Dermis blood vessel endothelial cell (primary cell): ENCODE measurements at regions not wholly inside any gene's neighbourhood (a gene's known extent, or its start where the extent isn't known, plus 50 kb on each side); places are given as distances from the start of the nearest gene placed in this dataset.

Experiments used
- DNase-seq: peaks from one replicate; pipeline ENCODE4 v3.0.0; 2010

DNA sequence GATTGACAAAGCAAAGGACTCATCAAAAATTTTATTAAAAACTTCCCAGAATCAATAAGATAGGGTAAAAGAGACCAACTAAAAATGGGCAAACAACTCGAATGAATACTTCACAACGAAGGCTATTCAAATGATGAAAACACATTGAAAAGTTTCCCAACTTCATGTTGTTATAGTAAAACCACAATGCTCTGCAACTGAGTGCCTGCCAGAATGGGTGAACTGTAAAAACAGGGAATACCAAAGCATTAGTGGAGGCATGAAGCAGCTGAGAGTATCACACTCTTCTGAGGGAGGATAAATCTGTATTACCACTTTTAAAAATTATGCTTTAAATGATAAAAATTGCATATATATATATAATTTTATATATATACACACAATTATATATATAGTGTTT lies 1214.7 kb downstream of the SORCS3 start:
- DNase-seq, result no peak

DNA sequence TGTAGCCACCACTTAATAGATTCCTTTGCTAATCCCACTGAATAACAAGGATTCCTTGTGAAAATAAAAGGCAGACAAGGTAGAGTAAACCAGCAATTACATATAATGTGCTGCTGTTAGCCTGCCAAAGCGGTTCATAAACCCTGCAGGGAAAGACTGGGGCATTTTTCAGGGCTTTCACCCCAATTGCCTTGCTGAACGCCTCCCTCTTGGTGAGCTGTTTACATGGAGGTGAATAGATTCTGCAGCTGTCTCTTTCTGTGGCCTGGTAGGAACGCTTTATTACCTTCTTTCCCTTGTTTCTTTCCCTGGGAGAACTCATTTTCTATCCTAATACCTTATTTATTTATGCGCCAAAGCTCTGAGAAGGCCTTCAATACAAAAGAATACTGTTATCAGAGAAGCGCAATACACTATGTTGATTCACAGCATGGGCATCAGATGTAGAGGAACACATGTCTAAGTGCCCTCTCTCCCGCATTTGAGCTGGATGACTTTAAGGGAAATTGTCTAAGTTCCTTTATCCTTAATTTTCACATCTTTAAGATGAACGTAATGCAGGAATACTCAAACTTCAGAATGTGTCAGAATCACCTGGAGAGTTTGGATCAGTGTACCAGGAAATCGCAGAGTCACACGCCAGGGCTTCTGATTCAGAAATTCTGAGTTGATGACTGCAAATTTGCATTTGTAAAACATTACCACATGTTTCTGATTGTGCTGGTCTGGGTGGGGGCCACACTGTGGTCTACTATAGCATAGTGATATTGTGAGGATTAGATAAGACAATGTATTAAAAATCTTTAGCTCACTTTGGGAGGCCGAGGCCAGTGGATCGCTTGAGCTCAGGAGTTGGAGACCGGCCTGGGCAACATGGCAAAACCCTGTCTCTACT lies 1203.8 kb downstream of the SORCS3 start:
- no peak for DNase-seq

DNA sequence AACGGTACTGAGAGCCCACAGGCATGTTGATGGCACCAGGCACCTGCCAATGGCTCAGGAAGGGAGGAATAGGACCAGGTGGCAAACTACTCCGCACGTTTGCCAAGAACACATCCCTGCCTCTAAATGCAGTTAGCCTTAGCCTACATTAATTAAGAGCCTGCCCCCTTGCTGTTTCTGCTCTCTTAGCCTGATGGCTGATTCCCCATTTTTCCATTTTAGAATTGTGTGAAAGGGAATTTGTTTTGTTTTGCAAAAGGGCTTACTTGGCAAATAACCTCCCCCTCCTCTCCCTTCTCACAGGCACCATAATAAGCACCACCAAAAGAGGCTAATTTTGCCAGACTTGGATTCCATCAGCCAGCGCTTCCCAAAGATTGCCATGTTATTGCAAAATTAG lies 1203.2 kb downstream of the SORCS3 start:
- DNase-seq, result no peak

DNA sequence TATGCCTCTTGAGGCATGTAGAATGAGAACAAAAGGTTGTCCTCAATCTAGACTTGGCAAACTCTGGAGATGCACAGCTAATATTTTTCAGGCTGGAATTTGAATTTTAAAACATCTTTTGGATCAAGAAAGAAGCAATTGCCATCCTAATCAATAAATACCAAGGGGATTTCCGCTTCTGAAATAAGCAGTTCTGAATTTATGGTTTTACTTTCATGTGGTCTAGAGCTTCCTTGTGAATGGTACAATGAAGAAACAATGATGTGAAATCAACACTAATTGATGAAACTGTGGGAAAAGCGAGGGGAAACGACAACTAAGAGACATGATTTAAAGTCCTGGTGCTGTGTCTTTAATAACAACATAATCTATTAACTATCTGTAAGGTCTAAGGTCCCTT lies 1202.7 kb downstream of the SORCS3 start:
- DNase-seq, result no peak

DNA sequence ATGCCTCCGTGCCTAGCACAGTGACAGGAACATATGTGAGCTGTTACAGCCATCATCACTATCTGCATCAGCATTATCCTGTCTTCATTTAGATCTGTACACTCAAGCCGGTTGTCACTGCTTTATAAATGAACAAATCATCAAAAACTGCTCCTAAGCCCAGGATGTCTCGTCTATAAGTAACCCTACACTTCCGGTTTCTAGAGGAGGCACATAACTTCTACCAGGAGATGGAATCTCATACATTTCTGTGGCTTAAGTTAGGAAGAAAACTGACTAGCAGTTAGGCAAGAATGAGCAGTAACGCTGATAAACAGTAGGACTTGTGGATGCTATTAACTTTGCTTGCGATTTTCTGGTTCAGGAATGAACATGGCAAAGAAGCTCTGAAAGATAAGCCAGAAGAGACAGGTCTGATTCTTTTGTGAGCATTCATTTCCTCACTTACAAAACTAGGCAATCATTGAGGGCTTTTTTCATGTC lies 1199.2 kb downstream of the SORCS3 start:
- no peak for DNase-seq

DNA sequence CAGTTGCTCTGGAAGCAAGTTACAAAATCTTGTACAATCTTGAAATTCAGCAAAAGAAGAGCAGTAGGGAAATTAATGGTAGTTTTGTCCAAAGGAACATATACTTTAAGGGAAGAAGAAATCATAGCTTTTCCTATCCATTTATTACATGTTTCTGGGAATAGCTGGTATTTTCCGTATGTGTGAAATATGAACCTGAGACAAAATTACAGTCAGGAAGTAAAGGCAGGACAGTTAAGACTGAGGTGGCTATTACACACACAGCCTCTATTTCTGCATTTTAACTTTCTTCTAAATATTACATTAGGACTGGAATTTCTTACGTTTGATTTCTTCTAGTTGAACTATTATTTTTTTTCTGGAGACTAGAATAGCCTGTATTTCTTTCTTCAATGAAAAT lies 1197.3 kb downstream of the SORCS3 start:
- DNase-seq, result no peak

DNA sequence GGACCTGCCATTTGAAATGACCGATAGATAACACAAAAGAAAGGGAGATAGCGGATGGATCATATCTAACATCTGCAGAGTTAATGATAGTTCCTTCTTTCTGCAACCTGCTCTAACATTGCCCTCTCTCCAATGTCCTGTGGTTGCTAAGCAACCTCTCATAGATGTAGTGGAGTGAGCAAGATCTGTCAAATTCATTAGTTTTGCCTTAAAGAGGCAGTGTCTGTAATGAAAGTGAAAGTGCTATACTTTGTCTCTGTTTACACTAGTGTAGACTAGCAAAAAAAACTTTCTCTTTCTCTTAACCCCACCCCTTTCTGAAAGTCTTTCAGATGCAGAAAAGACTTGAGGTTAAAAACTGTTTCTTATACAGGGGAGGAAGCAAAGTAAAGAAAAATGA lies 1196.9 kb downstream of the SORCS3 start:
- no peak for DNase-seq

DNA sequence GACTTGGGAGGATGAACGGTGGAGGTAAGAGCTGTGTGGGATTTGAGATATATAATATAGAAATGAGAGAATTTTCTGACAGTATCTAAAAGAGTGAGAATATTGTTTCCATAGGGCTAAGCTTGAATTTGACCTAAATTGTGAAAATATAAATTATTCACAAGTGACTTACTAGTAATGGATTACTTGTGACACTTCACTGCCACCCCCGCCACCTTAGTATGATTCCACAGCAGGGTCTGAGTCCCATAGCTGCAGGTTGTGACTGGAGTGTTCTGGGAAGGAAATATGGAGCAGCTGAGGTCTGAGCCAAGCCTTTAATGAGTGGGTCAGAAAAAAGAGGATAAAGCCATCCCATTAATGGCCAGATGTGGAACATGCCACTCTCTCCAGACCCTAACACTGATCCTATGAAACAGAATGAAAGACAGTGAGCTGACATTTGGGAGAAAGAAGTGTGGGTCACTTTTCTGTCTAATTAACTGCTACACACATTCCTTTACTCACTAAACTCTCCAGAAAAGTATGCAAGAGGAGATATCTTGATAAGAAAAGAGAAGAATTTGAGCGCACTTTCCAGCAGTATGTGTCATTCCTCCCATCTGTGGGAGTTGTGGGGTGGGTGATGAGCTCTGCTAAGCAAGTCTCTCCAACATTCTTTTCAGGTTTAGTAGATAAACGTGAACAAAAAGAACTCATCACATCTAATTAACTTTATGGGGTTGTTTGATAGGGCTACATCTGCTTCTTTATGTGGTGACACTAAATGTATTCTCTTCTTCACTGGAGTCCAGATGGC lies 1193.4 kb downstream of the SORCS3 start:
- no peak for DNase-seq

DNA sequence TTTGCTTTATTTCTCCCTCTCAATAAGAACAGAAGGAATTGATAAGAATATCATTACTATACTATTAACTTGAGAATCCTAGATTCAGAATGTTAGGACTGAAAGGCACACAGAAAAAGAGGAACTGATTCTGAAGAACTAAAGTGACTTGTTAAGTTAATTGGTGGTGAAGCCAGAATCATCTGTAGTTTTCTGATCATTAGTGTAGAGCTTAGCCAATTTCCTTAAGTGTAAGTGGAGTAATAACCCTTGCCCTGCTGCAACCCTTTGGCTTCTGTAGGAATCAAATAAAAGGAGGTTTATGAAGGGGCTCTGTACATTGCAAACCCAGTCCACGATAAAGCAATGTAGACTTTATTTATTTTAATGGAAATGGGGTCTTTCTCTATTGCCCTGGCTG lies 1186.0 kb downstream of the SORCS3 start:
- DNase-seq, result no peak

DNA sequence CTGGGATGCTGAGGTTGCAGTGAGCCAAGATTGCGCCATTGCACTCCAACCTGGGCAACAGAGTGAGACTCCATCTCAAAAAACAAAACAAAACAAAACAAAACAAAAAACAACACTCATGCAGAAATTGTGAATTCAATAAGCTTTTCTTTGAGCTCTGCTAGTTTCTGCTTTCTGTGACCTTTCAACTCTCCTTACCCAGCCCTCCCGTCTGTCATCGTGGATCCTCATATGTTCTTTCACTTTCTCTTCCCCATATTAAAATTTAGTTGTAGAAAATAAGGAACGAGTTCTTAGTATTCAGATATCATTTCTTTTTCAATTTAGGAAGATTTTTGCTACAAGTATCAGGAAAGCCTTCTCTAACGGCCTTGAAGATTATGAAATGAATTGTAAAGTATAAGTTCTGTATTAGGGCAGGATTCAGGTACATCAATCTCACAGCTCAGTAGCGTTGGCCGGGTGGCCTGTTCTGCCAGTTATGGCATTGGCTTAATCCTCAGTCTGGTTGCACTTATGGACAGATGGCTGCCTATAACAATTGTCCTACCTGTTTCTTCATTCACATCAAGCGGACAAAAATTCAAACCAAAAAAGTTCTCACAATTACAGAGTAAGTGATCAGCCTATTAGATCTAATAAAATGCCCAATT lies 1167.0 kb downstream of the SORCS3 start:
- DNase-seq, result no peak

DNA sequence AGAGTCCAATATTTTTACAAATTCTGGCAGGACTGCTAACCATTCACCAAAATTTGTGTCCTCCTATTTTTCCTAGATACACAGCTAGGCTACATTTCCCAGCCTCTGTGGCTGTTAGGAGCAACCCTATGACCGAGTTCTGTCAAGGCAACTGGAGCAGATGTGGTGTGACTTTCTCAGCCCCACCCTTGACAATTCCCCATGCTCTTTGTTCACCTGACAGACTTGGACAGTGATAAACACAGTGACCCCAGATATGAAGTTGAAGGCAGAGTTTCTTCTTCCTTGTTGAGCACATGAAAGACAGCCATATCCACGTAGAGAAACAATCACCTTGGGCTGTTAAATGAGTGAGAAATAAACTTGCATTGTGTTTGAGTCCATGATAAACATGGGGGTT lies 1162.1 kb downstream of the SORCS3 start:
- no peak for DNase-seq

DNA sequence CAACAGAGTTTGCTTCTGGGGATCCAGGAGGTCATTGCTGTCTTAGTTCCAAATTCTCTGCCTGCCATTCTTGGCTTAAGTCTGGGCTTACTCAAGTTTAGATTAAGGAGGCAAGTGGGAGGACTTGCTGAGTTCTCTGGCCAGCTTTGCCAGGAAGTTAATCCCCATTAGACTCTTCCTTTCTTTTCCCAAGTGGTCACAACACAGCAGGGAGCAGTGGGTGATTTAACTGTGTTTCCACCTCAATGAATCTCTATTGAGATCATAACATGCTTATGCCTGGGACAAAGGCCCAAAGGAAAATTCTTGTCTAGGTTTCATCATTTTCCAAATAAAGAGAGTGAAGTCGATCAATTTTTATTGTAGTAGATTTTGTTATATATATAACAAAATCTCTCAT lies 1159.6 kb downstream of the SORCS3 start:
- no peak for DNase-seq

DNA sequence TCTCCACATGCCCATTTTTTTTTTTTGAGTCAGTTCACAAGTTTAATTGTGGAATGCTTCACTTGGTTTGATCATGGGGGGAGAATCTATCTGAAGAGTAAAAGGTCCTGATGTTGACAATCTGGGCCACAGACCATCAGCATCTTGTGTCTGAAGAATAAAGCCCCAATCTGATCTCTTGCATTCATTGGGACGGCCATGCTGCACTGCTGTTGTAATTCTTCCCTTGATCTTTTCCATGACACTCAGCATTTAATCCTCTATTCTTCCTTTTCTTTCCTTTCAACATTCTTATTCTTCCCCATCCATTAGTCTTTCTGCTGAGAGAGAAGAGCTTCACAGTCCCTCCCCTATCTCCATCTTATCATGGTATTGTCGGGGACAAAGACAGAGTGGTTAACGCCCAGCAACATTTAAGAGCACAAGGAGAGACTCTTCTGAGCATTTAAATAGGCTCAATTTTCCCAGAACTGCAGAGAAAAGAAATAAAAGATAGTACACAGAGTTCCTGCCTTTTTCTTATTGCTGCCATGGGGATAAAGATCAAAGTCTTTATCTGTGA lies 1157.3 kb downstream of the SORCS3 start:
- no peak for DNase-seq

DNA sequence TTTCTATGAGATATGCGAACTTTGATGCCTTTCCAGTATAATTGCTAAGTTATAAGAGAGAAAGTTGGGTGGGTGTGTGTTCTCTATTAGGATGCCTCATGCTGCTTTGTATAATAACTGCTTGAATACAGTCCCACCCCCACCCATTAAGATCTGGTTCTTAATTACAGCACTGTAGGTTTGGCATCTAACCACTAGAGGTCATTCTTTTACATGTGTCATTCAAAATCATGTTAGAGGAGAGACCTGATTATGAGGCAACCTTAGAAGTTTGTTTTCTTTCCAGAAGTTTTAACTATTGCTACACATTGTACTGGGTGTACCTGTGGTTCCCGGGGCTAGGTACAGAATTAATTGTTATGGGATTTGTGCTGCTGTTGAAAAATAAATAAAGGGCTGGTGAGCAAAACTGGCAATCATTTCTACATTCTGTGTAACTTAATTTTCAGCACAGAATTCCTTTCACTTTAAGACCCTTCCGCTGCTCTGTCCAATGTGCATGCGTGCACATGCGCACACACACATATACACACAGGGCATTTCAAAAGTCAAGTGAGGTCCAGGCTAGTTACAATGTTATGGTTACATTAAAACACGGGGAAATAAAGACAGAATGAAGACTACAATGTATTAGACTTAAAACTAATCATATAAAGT lies 1156.3 kb downstream of the SORCS3 start:
- peak; percentile 23 for DNase-seq

DNA sequence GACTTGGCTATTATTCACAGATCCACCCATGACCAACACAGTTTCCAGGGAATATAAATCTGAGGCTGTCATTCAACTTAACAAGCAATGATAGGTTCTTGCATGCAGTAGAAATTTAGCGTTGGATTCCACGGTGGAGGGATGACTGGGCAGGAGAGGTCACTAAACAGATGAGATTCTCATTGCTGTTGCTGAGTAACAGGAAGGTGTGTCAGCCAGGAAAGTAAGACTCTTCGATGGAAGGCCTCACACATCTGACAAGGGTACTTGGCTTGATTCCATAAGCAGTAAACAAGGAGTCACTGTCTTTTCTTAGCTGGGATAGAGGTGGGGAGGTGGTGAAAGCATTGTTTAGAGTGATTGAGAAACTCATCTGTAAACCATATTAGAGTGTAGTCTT lies 1152.0 kb downstream of the SORCS3 start:
- DNase-seq, result no peak

DNA sequence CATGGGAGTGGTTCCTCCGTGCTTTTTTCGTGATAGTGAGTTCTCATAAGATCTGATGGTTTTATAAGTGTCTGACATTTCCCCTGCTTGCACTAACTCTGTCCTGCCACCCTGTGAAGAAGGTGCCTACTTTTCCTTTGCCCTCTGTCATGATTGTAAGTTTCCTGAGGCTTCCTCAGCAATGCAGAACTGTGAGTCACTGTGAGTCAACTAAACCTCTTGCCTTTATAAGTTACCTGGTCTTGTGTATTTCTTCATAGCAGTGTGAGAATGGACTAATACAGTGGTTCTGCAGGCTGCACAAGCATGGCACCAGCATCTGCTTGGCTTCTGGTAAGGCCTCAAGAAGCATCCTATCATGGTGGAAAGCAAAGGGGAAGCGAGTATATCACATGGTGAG lies 1144.6 kb downstream of the SORCS3 start:
- no peak for DNase-seq

DNA sequence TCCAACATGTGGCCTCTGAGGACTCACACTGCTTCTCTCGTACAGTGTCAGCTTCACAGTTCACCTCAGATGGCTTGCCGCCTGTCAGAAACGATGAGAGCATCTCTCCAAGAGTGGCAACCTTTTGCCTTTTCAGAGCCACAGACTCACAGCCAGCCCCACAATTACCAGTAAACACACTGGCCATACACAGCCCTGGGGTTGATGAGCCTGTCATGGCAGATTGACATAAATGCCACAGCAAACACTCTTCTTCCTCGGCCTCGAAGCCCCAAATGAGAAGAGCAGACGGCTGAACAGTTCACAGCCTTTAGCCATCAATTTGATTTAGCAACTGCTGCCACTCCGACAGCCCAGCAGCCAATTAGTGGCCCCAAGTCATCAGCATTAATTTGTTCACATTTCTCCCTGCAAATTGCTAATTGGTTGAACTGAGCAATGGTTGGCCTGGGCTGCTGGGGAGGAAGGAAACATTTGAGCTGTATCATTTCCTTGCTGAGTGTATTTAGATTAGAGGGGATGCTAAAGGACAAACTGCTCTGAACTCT lies 1142.9 kb downstream of the SORCS3 start:
- DNase-seq, result no peak

DNA sequence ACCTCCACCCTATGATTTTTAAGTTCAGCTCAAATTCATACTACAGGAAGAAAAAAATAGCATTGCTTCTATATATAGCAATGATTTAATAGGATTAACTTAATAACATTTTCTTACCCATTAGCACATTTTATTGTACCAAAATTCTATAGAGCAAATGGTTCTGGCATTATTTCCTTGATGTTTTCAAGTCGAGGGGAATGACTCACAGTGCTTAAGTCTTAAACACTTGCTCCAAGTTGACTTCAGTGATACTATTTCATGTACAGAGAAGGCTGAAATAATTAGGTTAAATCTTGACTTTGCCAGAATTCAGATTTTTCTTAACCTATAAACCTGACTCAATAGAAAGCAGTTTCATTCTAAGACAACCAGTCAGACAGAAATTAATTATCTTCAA lies 1133.8 kb downstream of the SORCS3 start:
- DNase-seq, result no peak

DNA sequence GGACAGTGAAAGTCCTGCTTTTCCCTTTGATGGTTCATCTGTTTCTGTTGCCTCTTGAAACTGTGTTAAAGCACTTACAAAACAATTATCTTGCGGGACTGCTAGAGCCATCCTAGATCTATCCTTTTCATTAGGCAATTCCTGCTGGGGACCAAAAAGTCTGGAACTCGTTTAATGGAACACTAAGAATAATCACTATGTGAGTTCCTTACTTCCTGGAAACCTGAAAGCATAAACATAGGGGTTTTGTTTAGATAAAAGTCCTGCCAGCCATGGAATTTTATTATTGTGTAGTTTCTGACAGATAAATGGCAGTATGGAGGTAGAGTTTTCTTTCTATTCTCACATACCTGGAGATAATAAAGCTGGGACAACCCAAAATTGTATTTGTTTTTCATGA lies 1133.3 kb downstream of the SORCS3 start:
- DNase-seq, result no peak

DNA sequence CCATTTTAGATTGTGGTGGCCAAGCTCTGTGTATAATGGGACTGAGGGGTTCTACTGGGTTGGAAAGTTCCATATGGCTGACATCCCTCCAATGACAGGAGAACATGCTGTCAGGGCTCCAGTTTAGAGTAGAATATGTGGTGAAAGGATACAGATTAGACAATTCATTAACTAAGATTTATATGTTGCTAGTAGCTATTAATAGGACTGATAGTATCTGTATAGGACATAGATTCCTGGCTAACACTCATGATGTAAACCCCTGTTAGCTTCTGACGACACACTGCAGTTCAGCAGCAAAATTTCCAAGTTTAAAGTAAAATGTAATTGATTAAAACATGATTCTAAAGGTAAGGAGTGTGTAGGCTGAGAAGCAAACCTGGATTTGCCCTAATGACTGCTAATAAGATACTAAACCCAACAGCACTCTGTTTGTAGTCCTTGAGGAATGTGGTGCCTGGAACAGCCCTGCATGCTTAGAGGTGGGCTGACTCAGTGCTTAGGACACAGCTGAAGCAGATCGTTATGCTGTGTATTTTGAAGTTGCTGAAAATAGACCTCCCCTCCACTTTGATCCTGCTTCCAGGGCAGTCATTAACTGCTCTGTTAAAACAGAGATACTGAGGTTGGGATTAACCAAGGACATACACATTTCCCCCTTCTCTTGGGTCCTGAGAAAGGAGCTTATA lies 1129.6 kb downstream of the SORCS3 start:
- no peak for DNase-seq
